Mucosa of descending colon (tissue), 3 donors: ENCODE measurements at regions not wholly inside any gene's neighbourhood (a gene's known extent, or its start where the extent isn't known, plus 50 kb on each side); places are given as distances from the start of the nearest gene placed in this dataset.

Experiments used
- ATAC-seq: fragments of 200-7000 bp; cut with Tn5 transposase; one replicate; pipeline ENCODE4 v1.9.1; 2020; ENCODE audit warnings: mild to moderate bottlenecking, moderate library complexity
- DNase-seq, 3 donors: peaks; one replicate each; pipeline ENCODE4 v3.0.0-alpha.2; 2020
- H3K36me3 ChIP-seq: fragments of 200-600 bp; one replicate; pipeline ENCODE4 v1.8.0; 2021; ENCODE audit warnings: low read depth, mild to moderate bottlenecking
- H3K4me1 ChIP-seq: fragments of 200-600 bp; one replicate; pipeline ENCODE4 v1.8.0; 2021; ENCODE audit warnings: low read depth, mild to moderate bottlenecking
- H3K4me3 ChIP-seq: fragments of 200-600 bp; one replicate; pipeline ENCODE4 v1.8.0; 2021; ENCODE audit warnings: mild to moderate bottlenecking
- H3K9me3 ChIP-seq: fragments of 200-600 bp; one replicate; pipeline ENCODE4 v1.8.0; 2021; ENCODE audit warnings: mild to moderate bottlenecking
- intact Hi-C, 2 donors: fragments of 100-400 bp; cut with DNase I in 1 of 2; cut with micrococcal nuclease in 1 of 2; formaldehyde crosslinking; loops; one replicate each; pipeline versions ENCODE4 v1.11.0 to v1.11.1; 2022; cut with DNase I, micrococcal nuclease
- TF ChIP-seq, protein P1 (sequence below): fragments of 200-600 bp; IDR thresholded peaks from one replicate; pipeline ENCODE4 v1.8.0; 2022; ENCODE audit warnings: antibody characterized with exemption, mild to moderate bottlenecking
- donor health status: DM: no; HTN: no; CAD: no; lungs with moderate emphysema.
- donor health status: DM: no; HTN: no; CAD: no.
- donor health status: DM: no; HTN: yes; CAD: no.

- intact Hi-C loops, result no loop called here
- peak in 1 of 3 donors; percentile 4 for DNase-seq
- ATAC-seq, result no peak
- TF ChIP-seq, protein P1, sequence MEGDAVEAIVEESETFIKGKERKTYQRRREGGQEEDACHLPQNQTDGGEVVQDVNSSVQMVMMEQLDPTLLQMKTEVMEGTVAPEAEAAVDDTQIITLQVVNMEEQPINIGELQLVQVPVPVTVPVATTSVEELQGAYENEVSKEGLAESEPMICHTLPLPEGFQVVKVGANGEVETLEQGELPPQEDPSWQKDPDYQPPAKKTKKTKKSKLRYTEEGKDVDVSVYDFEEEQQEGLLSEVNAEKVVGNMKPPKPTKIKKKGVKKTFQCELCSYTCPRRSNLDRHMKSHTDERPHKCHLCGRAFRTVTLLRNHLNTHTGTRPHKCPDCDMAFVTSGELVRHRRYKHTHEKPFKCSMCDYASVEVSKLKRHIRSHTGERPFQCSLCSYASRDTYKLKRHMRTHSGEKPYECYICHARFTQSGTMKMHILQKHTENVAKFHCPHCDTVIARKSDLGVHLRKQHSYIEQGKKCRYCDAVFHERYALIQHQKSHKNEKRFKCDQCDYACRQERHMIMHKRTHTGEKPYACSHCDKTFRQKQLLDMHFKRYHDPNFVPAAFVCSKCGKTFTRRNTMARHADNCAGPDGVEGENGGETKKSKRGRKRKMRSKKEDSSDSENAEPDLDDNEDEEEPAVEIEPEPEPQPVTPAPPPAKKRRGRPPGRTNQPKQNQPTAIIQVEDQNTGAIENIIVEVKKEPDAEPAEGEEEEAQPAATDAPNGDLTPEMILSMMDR, result no peak
- Histone ChIP-seq H3K9me3 (no peaks in the 10 kb centered on the region), H3K36me3 (no peaks in the 10 kb centered on the region), H3K4me1 (no peaks in the 10 kb centered on the region), H3K4me3 (no peak overlapping the region)
Observed at GRCh38 chr12:131457331-131458047, 253.4 kb upstream of the SFSWAP start.

DNA sequence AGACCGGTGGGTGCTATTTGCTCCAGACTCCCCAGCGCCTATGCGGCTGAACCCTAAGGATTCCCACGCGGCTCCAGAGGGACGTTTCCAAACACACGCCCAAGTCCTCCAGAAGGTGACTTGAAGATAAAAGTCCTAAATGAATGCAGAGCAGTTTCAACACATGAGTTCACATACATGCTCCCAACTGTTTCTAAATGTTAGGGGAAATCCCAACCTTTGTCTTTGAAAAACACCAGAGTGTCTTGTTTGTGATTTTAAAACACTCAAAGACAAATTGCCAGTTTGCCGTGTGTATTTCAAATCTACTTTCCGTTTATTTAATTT, 252.9 kb upstream of the SFSWAP start:
- Histone ChIP-seq H3K4me1 (no peaks in the 10 kb centered on the region), H3K36me3 (no peaks in the 10 kb centered on the region), H3K4me3 (no peak overlapping the region), H3K9me3 (no peaks in the 10 kb centered on the region)
- no peak for DNase-seq
- ATAC-seq, result no peak
- intact Hi-C loops, result no loop called here
- TF ChIP-seq, protein P1, result no peak

GRCh38 chr12:131458931-131459772, 251.7 kb upstream of the SFSWAP start:
- ATAC-seq (no peak), DNase-seq (no peak)
- intact Hi-C loops, result no loop called here
- no peak overlapping the region for H3K4me3 ChIP-seq
- TF ChIP-seq, protein P1, result no peak
- H3K4me1 ChIP-seq, result no peaks in the 10 kb centered on the region
- no peaks in the 10 kb centered on the region for H3K9me3 ChIP-seq
- H3K36me3 ChIP-seq, result no peaks in the 10 kb centered on the region

DNA sequence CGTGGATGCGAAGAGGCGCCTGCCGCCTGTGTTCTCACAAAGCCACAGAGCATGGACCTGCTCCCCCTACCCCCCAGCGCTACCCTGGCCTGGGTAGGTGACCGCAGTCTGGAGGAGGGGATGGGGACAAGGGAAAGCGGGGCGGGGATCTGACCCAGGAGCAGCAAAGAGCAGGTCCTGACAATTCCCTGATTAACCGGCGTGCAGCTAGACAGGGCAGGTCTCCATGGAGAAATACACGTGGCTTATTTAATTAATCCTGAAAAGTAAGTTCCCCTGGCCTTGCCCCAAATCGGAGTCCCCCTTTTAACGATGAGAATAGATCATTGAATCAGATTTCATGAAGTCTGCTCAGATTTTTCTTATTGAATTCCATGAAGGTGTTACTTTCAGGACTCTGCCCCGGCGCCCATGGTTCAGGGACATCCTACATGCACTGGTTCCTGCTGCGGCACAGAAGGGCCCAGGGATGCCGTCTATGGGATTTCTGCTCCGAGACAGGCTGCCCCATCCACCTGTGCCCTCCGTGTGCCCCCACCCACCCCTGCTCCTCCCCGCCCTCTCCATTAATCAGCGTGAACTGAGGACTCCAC, 251.0 kb upstream of the SFSWAP start:
- ATAC-seq (no peak), DNase-seq (no peak)
- no peak overlapping the region for H3K4me3 ChIP-seq
- no peaks in the 10 kb centered on the region for H3K4me1 ChIP-seq
- no peaks in the 10 kb centered on the region for H3K9me3 ChIP-seq
- intact Hi-C loops, result no loop called here
- H3K36me3 ChIP-seq, result no peaks in the 10 kb centered on the region
- TF ChIP-seq, protein P1, result no peak

- ATAC-seq (no peak), DNase-seq (no peak)
- Histone ChIP-seq H3K9me3 (no peaks in the 10 kb centered on the region), H3K4me3 (no peak overlapping the region), H3K36me3 (no peaks in the 10 kb centered on the region), H3K4me1 (no peaks in the 10 kb centered on the region)
- intact Hi-C loops, result no loop called here
- TF ChIP-seq, protein P1, result no peak
Observed at GRCh38 chr12:131460520-131460919, 250.4 kb upstream of the SFSWAP start.
